ENCODE measurements at regions not wholly inside any gene's neighbourhood (a gene's known extent, or its start where the extent isn't known, plus 50 kb on each side); places are given as distances from the start of the nearest gene placed in this dataset.
"Not testable (repeated sequence)": the region's sequence is repeated elsewhere in the genome, so short reads cannot be mapped to it uniquely, and the experiment has no call there.

GRCh38 chr14:106808907-106809306, 1282.5 kb downstream of the TMEM121 start:
- no peak for TF ChIP-seq CTCF (IDR thresholded peaks at IDR 0.05; ENCODE audit: low read depth, low read length)
- no peak overlapping the region for H3K4me3 ChIP-seq (ENCODE audit: low read depth, low read length)

GRCh38 chr14:106809615-106810014, 1283.2 kb downstream of the TMEM121 start:
- no peak overlapping the region for H3K4me3 ChIP-seq (ENCODE audit: low read depth, low read length)
- no peak for TF ChIP-seq CTCF (IDR thresholded peaks at IDR 0.05; ENCODE audit: low read depth, low read length)

GRCh38 chr14:106810168-106810567, 1283.8 kb downstream of the TMEM121 start:
- not testable (repeated sequence) for H3K4me3 ChIP-seq (ENCODE audit: low read depth, low read length)

GRCh38 chr14:106811162-106811561, 1284.8 kb downstream of the TMEM121 start:
- no peak for TF ChIP-seq CTCF (IDR thresholded peaks at IDR 0.05; ENCODE audit: low read depth, low read length)
- no peak overlapping the region for H3K4me3 ChIP-seq (ENCODE audit: low read depth, low read length)

- TF ChIP-seq CTCF (IDR thresholded peaks at IDR 0.05; ENCODE audit: low read depth, low read length), result no peak
- H3K4me3 ChIP-seq (ENCODE audit: low read depth, low read length), result no peak overlapping the region
Observed at GRCh38 chr14:106812788-106813476, 1286.5 kb downstream of the TMEM121 start.

GRCh38 chr14:106813477-106813823, 1287.1 kb downstream of the TMEM121 start:
- TF ChIP-seq CTCF (IDR thresholded peaks at IDR 0.05; ENCODE audit: low read depth, low read length), result no peak
- H3K4me3 ChIP-seq (ENCODE audit: low read depth, low read length), result no peak overlapping the region

GRCh38 chr14:106820119-106820518, 1293.7 kb downstream of the TMEM121 start:
- TF ChIP-seq CTCF (IDR thresholded peaks at IDR 0.05; ENCODE audit: low read depth, low read length), result no peak
- H3K4me3 ChIP-seq (ENCODE audit: low read depth, low read length), result no peak overlapping the region

GRCh38 chr14:106821119-106821518, 1294.7 kb downstream of the TMEM121 start:
- H3K4me3 ChIP-seq (ENCODE audit: low read depth, low read length), result no peak overlapping the region
- no peak for TF ChIP-seq CTCF (IDR thresholded peaks at IDR 0.05; ENCODE audit: low read depth, low read length)
